H1 (cell line): ENCODE measurements at regions not wholly inside any gene's neighbourhood (a gene's known extent, or its start where the extent isn't known, plus 50 kb on each side); places are given as distances from the start of the nearest gene placed in this dataset.

Source experiments
- CTCF ChIA-PET: fragments of 300-600 bp; sonication (Branson Sonifier 250); formaldehyde crosslinking; loops from one replicate; lab custom pipeline; 2021; ENCODE audit not compliant: partially characterized antibody; lab: Charles Lee
- POLR2A ChIA-PET: fragments of 300-600 bp; sonication (Branson Sonifier 250); formaldehyde crosslinking; loops from one replicate; lab custom pipeline; 2021; ENCODE audit warnings: inconsistent platforms; ENCODE audit not compliant: partially characterized antibody; lab: Charles Lee
- DNase-seq, 2 experiments: peaks; one replicate each; pipeline versions ENCODE4 v3.0.0 to v3.0.0-alpha.2; 2010 to 2022; ENCODE audit warnings: low spot score in 2 of 2, low read depth in 1 of 2, mixed read lengths in 1 of 2
- FAIRE-seq: peaks from 2 replicates; lab custom pipeline; 2011; peaks lifted over from hg19 to GRCh38; lab: Jason Lieb, UNC
- H2AFZ ChIP-seq: 2 replicates; pipeline ENCODE4 v1.8.1; 2012; ENCODE audit warnings: low read length, inconsistent platforms
- H2AK5ac ChIP-seq: 2 replicates; pipeline ENCODE4 v1.6.1; 2013; ENCODE audit warnings: low read depth, low read length
- H2BK120ac ChIP-seq: replicated peaks from 2 replicates; pipeline ENCODE3; 2013; ENCODE audit warnings: low read depth, low read length, inconsistent platforms
- H2BK12ac ChIP-seq: 2 replicates; pipeline ENCODE4 v1.6.1; 2013; ENCODE audit warnings: low read depth, low read length
- H2BK15ac ChIP-seq: 2 replicates; pipeline ENCODE4 v1.6.1; 2013; ENCODE audit warnings: low read length
- H2BK20ac ChIP-seq: 2 replicates; pipeline ENCODE4 v1.6.1; 2013; ENCODE audit warnings: low read length
- H2BK5ac ChIP-seq: 2 replicates; pipeline ENCODE4 v1.6.1; 2013; ENCODE audit warnings: low read depth, low read length
- H3K14ac ChIP-seq: 2 replicates; pipeline ENCODE4 v1.6.1; 2013; ENCODE audit warnings: inconsistent platforms; ENCODE audit not compliant: insufficient read length
- H3K18ac ChIP-seq: 2 replicates; pipeline ENCODE4 v1.6.1; 2013; ENCODE audit warnings: low read length; ENCODE audit errors: extremely low read depth
- H3K23ac ChIP-seq: 2 replicates; pipeline ENCODE4 v1.6.1; 2013; ENCODE audit warnings: inconsistent platforms; ENCODE audit not compliant: insufficient read length
- H3K23me2 ChIP-seq: 2 replicates; pipeline ENCODE4 v1.6.1; 2013; ENCODE audit warnings: low read depth, low read length
- H3K27ac ChIP-seq: 2 replicates; pipeline ENCODE4 v1.6.1; 2011; ENCODE audit warnings: low read depth, low read length, inconsistent platforms
- H3K27me3 ChIP-seq, 4 experiments: replicated peaks in 1 of 4; 1 replicate in 1 of 4; 2 replicates in 3 of 4; pipeline versions ENCODE4 v1.6.1 to v1.8.1; 2011 to 2013; ENCODE audit warnings: low read length in 3 of 4, mild to moderate bottlenecking in 3 of 4, inconsistent platforms in 2 of 4, mixed read lengths in 2 of 4, moderate library complexity in 1 of 4; ENCODE audit not compliant: control insufficient read depth in 3 of 4, insufficient read depth in 3 of 4; ENCODE audit errors: extremely low read depth in 1 of 4
- H3K36me3 ChIP-seq, 4 experiments: 2 replicates each; pipeline versions ENCODE4 v1.6.1 to v1.8.1; 2011 to 2013; ENCODE audit warnings: mild to moderate bottlenecking in 4 of 4, low read length in 3 of 4, moderate library complexity in 2 of 4, control low read depth in 1 of 4, inconsistent platforms in 1 of 4; ENCODE audit not compliant: insufficient read depth in 4 of 4, control insufficient read depth in 2 of 4
- H3K4ac ChIP-seq: replicated peaks from 2 replicates; pipeline ENCODE3; 2013; ENCODE audit warnings: low read length, low read depth, mixed read lengths, inconsistent platforms; ENCODE audit not compliant: insufficient read length
- H3K4me1 ChIP-seq, 4 experiments: replicated peaks in 1 of 4; 1 replicate in 1 of 4; 2 replicates in 3 of 4; pipeline versions ENCODE4 v1.6.1 to v1.8.1; 2011 to 2013; ENCODE audit warnings: low read length in 3 of 4, inconsistent platforms in 2 of 4, mixed read lengths in 1 of 4; ENCODE audit not compliant: insufficient read depth in 4 of 4, control insufficient read depth in 3 of 4
- H3K4me2 ChIP-seq, 2 experiments: 2 replicates each; pipeline versions ENCODE4 v1.6.1 to v1.8.1; 2011 to 2013; ENCODE audit warnings: low read depth in 2 of 2, low read length in 2 of 2, control low read depth in 1 of 2, inconsistent platforms in 1 of 2, mild to moderate bottlenecking in 1 of 2; ENCODE audit not compliant: insufficient read depth in 1 of 2
- H3K4me3 ChIP-seq, 4 experiments: fragments of 200-600, 300-600 bp in 1 of 4; sonication (generic), shearing (Covaris generic), sonication (Bioruptor Twin) in 1 of 4; 2 replicates each; pipeline versions ENCODE4 v1.5.1 to v1.8.1; 2011 to 2016; ENCODE audit warnings: low read length in 4 of 4, low read depth in 3 of 4, control low read depth in 2 of 4, inconsistent platforms in 2 of 4, mild to moderate bottlenecking in 2 of 4, mixed read lengths in 1 of 4, moderate library complexity in 1 of 4; ENCODE audit not compliant: insufficient read depth in 2 of 4; ENCODE audit errors: extremely low read depth in 1 of 4
- H3K56ac ChIP-seq: replicated peaks from 2 replicates; pipeline ENCODE3; 2013; ENCODE audit warnings: low read depth, mild to moderate bottlenecking, mixed read lengths, low read length, inconsistent platforms; ENCODE audit not compliant: insufficient read length
- H3K79me1 ChIP-seq: 2 replicates; pipeline ENCODE4 v1.6.1; 2013; ENCODE audit warnings: low read depth, low read length, control low read depth
- H3K79me2 ChIP-seq, 2 experiments: 2 replicates each; pipeline versions ENCODE4 v1.6.1 to v1.8.1; 2012 to 2013; ENCODE audit warnings: low read length in 2 of 2, mild to moderate bottlenecking in 2 of 2, inconsistent platforms in 1 of 2; ENCODE audit not compliant: insufficient read depth in 2 of 2, control insufficient read depth in 1 of 2
- H3K9ac ChIP-seq, 4 experiments: replicated peaks in 1 of 4; 1 replicate in 1 of 4; 2 replicates in 3 of 4; pipeline versions ENCODE4 v1.6.1 to v1.8.1; 2011 to 2013; ENCODE audit warnings: low read depth in 3 of 4, low read length in 3 of 4, control low read depth in 2 of 4, mild to moderate bottlenecking in 2 of 4, moderate library complexity in 2 of 4, inconsistent platforms in 1 of 4; ENCODE audit errors: extremely low read depth in 1 of 4
- H3K9me3 ChIP-seq, 2 experiments: 2 replicates each; pipeline versions ENCODE4 v1.6.1 to v1.8.1; 2012 to 2013; ENCODE audit warnings: mild to moderate bottlenecking in 2 of 2, moderate library complexity in 2 of 2, control low read depth in 1 of 2, inconsistent platforms in 1 of 2, low read depth in 1 of 2, low read length in 1 of 2, mixed read lengths in 1 of 2; ENCODE audit not compliant: insufficient read depth in 2 of 2
- H4K20me1 ChIP-seq, 2 experiments: replicated peaks in 1 of 2; 2 replicates each; pipeline versions ENCODE3 to v1.8.1; 2011 to 2013; ENCODE audit warnings: inconsistent platforms in 2 of 2, low read length in 2 of 2, mild to moderate bottlenecking in 1 of 2; ENCODE audit not compliant: insufficient read depth in 2 of 2, control insufficient read depth in 1 of 2
- H4K5ac ChIP-seq: 2 replicates; pipeline ENCODE4 v1.6.1; 2013; ENCODE audit warnings: low read length, low read depth, mixed read lengths, inconsistent platforms; ENCODE audit not compliant: insufficient read length
- H4K8ac ChIP-seq: 2 replicates; pipeline ENCODE4 v1.8.0; 2013; ENCODE audit warnings: mild to moderate bottlenecking, moderate library complexity, low read length, inconsistent platforms; ENCODE audit not compliant: insufficient read depth; ENCODE audit errors: extremely low read depth
- H4K91ac ChIP-seq: replicated peaks from 2 replicates; pipeline ENCODE3; 2013; ENCODE audit warnings: low read length, mixed read lengths, inconsistent platforms; ENCODE audit not compliant: insufficient read length
- BCL11A ChIP-seq, 2 experiments: IDR thresholded peaks; one replicate each; pipeline ENCODE4 v1.6.1; 2011; ENCODE audit warnings: low read depth in 2 of 2, low read length in 2 of 2, mild to moderate bottlenecking in 2 of 2
- EGR1 ChIP-seq: IDR thresholded peaks from 2 replicates; pipeline ENCODE4 v1.6.1; 2011; ENCODE audit warnings: low read depth, low read length, borderline replicate concordance
- EP300 ChIP-seq, 2 experiments: IDR thresholded peaks; 1 replicate in 1 of 2; 2 replicates in 1 of 2; pipeline ENCODE4 v1.6.1; 2011 to 2012; ENCODE audit warnings: low read depth in 2 of 2, low read length in 2 of 2, mild to moderate bottlenecking in 2 of 2, borderline replicate concordance in 1 of 2, inconsistent platforms in 1 of 2, moderate library complexity in 1 of 2
- HDAC2 ChIP-seq, 2 experiments: fragments of 300-600 bp in 1 of 2; sonication (generic) in 1 of 2; IDR thresholded peaks; 2 replicates each; pipeline ENCODE4 v1.6.1; 2011 to 2012; ENCODE audit warnings: low read depth in 2 of 2, low read length in 2 of 2, mild to moderate bottlenecking in 2 of 2, moderate library complexity in 2 of 2, borderline replicate concordance in 1 of 2, inconsistent platforms in 1 of 2
- KDM1A ChIP-seq: fragments of 200-600, 300-600 bp; sonication (generic); IDR thresholded peaks from 2 replicates; pipeline ENCODE4 v1.7.1; 2016; ENCODE audit warnings: mild to moderate bottlenecking, low read length, borderline replicate concordance
- MAFK ChIP-seq: IDR thresholded peaks from 2 replicates; pipeline ENCODE4 v1.6.1; 2012; ENCODE audit warnings: low read depth, mild to moderate bottlenecking, improper control_type of control experiment, low read length
- RFX5 ChIP-seq: IDR thresholded peaks from 2 replicates; pipeline ENCODE4 v1.6.1; 2011; ENCODE audit warnings: low read depth, low read length, improper control_type of control experiment, borderline replicate concordance
- SIRT6 ChIP-seq: IDR thresholded peaks from one replicate; pipeline ENCODE4 v1.7.1; 2012; ENCODE audit warnings: low read length, inconsistent platforms
- SIX5 ChIP-seq: IDR thresholded peaks from 2 replicates; pipeline ENCODE4 v1.6.1; 2011; ENCODE audit warnings: mild to moderate bottlenecking, low read depth, low read length
- SP1 ChIP-seq: IDR thresholded peaks from 2 replicates; pipeline ENCODE4 v1.6.1; 2011; ENCODE audit warnings: low read depth, low read length
- SRF ChIP-seq: IDR thresholded peaks from 2 replicates; pipeline ENCODE4 v1.6.1; 2011; ENCODE audit warnings: mild to moderate bottlenecking, low read depth, low read length, moderate library complexity
- TBP ChIP-seq: IDR thresholded peaks from 2 replicates; pipeline ENCODE4 v1.6.1; 2011; ENCODE audit warnings: low read depth, low read length, improper control_type of control experiment
- TCF12 ChIP-seq: IDR thresholded peaks from 2 replicates; pipeline ENCODE4 v1.6.1; 2011; ENCODE audit warnings: low read depth, mild to moderate bottlenecking, low read length
- YY1 ChIP-seq: IDR thresholded peaks from 2 replicates; pipeline ENCODE4 v1.6.1; 2011; ENCODE audit warnings: low read depth, mild to moderate bottlenecking, low read length
- ZNF274 ChIP-seq: IDR thresholded peaks from 2 replicates; pipeline ENCODE4 v1.7.0; 2012; ENCODE audit warnings: low read length, borderline replicate concordance; ENCODE audit errors: extremely low read depth
- WGBS, 2 experiments: shearing (Covaris generic) in 1 of 2; methylation state at CpG; one replicate each; pipeline versions ENCODE4 v1.1.6 to v1.1.7; 2013 to 2015; ENCODE audit warnings: low lambda C conversion rate in 2 of 2, mixed read lengths in 2 of 2, inconsistent platforms in 1 of 2, low coverage in 1 of 2, missing lambda C conversion rate in 1 of 2; ENCODE audit not compliant: insufficient replicate concordance in 2 of 2, insufficient coverage in 1 of 2, insufficient read length in 1 of 2; ENCODE audit errors: extremely low coverage in 1 of 2, missing lambda C conversion rate in 1 of 2; 5-methylcytosine and 5-hydroxymethylcytosine counted together

- Histone ChIP-seq H4K5ac (no peak overlapping the region), H2AFZ (no peak overlapping the region), H4K91ac (no peak overlapping the region), H3K36me3 (no peaks in the 10 kb centered on the region), H2AK5ac (no peak overlapping the region), H3K27me3 (no peaks in the 10 kb centered on the region; a peak in 1 of 7 replicates), H3K4me1 (no peaks in the 10 kb centered on the region), H2BK120ac (no peak overlapping the region), H3K4me3 (no peak overlapping the region), H2BK15ac (no peak overlapping the region), H2BK20ac (no peak overlapping the region), H3K79me1 (no peaks in the 10 kb centered on the region), H3K23ac (no peak overlapping the region), H3K4ac (no peak overlapping the region), H3K56ac (no peak overlapping the region), H4K20me1 (no peaks in the 10 kb centered on the region), H3K9me3 (no peaks in the 10 kb centered on the region), H3K9ac (no peak overlapping the region), H2BK5ac (no peak overlapping the region), H3K4me2 (no peak overlapping the region), H3K14ac (no peak overlapping the region), H3K79me2 (no peaks in the 10 kb centered on the region), H3K27ac (no peak overlapping the region), H3K18ac (no peak overlapping the region), H2BK12ac (no peak overlapping the region), H4K8ac (no peak overlapping the region), H3K23me2 (no peaks in the 10 kb centered on the region)
- POLR2A ChIA-PET = no interaction called here
- FAIRE-seq (no peak), DNase-seq (no peak)
- CTCF ChIA-PET = interaction anchor here (1.4 kb wide), 1 partner anchor 12 kb away, joined by 5 read pairs; no protein-coding TSS in a partner anchor
- 87% methylated on average over 8 of the region's 8 CpGs; no CpG with 5 or more reads in 1 of the 2 experiments for WGBS, 2 experiments
- no peak for TF ChIP-seq SP1
- no peak for TF ChIP-seq MAFK
- no peak for TF ChIP-seq SIX5
- TF ChIP-seq SRF = no peak
- no peak for TF ChIP-seq TCF12
- TF ChIP-seq EP300 (IDR thresholded peaks at IDR 0.05; ENCODE audit: borderline replicate concordance in 1 of 2, low read depth in 2 of 2, low read length in 2 of 2) = no peak
- no peak for TF ChIP-seq YY1
- no peak for TF ChIP-seq RFX5
- no peak for TF ChIP-seq KDM1A
- no peak for TF ChIP-seq TBP
- TF ChIP-seq BCL11A (IDR thresholded peaks at IDR 0.05; ENCODE audit: low read depth in 2 of 2, low read length in 2 of 2) = no peak
- TF ChIP-seq EGR1 = no peak
- TF ChIP-seq ZNF274 = no peak
- TF ChIP-seq HDAC2 (IDR thresholded peaks at IDR 0.05; ENCODE audit: borderline replicate concordance in 1 of 2, low read depth in 2 of 2, low read length in 2 of 2) = no peak
- TF ChIP-seq SIRT6 = no peak
Observed at GRCh38 chr18:25604196-25604893, 252.4 kb upstream of the ZNF521 start.
